ENCODE measurements at regions not wholly inside any gene's neighbourhood (a gene's known extent, or its start where the extent isn't known, plus 50 kb on each side); places are given as distances from the start of the nearest gene placed in this dataset.
"Not testable (repeated sequence)": the region's sequence is repeated elsewhere in the genome, so short reads cannot be mapped to it uniquely, and the experiment has no call there.

- no peak for DNase-seq
Observed at GRCh38 chr20:11153819-11154218, 480.0 kb upstream of the JAG1 start.

GRCh38 chr20:11155156-11155756, 481.5 kb upstream of the JAG1 start:
- DNase-seq = no peak

GRCh38 chr20:11156922-11157321, 483.1 kb upstream of the JAG1 start:
- no peak for DNase-seq

- no peak for DNase-seq
Observed at GRCh38 chr20:11158146-11158545, 484.3 kb upstream of the JAG1 start.

DNA sequence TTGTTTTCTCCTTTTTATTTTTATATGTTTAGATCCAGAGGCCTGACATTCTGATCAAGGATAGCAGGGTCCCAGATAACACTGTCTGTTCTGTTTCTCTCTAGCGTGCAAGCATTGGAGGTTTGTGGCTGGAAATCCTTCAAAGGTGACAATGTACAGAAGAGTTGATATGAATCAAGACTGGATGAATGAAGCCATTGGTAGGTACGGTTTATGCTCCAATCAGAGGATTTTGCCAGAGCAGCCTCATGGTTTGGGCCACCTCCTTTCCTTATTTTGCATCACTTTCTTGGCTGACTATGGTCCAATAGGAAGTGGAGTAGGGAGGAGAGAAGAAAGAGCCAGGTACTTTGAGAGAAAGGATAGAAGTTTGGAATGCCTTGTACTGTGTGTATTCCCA, 484.8 kb upstream of the JAG1 start:
- no peak for DNase-seq

- DNase-seq = no peak
Observed at GRCh38 chr20:11159728-11160127, 485.9 kb upstream of the JAG1 start.

DNA sequence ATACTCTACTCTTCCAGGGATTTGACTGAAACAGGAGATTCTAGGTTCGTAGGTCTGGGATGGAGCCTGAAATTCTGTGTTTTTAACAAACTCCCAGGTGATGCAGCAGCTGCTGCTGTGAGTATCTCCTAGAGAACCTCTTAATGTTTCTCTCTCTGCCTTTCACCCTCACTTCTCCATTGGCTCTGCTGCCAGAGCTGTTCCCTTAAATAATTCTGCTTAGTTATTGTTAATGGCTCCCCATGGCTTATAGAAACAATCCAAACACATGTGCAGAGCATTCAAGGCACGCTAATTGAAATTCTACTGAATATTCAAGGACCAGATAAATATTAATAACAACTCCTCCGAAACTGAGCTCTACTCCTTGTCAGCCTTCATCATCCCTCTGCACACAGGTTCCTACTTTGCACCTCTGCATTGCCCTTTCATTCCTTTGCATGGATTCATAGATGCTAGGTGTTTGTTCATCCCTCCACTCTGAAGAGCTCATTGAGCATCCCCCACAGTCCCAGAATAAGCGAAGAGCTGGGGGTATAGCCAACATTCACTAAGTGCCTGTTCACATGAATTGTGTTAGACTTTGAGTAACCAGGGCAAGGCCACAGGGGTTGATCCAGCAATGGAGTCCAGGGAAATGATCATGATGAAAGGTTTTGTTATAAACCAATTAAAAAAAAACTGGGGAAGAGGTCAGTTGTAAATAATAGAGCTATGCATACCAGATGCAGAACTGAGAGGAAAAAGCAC, 488.4 kb upstream of the JAG1 start:
- DNase-seq = no peak

DNA sequence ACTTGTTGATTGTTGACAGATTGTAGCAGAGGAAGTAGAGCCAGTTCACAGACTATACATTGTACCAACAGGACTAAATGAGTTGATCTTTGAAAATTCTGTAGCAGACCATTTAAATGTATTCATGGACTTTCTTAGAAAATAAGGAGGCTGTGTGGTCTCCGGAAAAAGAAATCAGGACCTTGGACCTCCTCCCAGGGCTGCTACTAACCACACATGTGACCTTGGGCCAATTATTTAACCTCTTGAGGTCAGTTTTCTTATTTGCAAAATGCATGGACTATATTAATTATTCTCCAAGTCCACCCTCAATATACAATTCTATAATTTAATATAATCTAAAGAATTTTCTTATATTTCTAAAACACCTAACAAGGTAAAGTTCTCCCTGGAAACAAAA, 492.0 kb upstream of the JAG1 start:
- no peak for DNase-seq

GRCh38 chr20:11166712-11167111, 492.9 kb upstream of the JAG1 start:
- DNase-seq = no peak

- DNase-seq = no peak
Observed at GRCh38 chr20:11168026-11168425, 494.2 kb upstream of the JAG1 start.

DNA sequence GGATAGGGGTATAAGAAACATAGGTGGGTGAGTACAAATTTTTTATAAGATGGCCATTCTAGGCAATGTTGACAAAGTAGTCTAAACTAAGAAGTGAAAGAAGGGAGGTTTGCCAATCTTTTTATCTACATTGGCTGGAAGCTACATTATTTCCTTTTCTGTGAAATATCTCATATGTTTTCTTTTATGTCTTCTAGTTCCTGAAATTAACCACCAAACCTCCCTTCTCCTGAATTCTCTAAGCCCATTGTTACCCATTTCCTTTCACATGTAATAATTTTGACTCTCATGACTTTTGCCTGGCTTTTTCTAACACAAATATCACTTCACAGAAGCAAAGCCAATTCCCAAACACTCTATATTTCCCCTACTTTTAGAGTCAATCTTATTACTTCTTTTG, 496.2 kb upstream of the JAG1 start:
- peak; percentile 51 for DNase-seq

GRCh38 chr20:11170565-11170964, 496.8 kb upstream of the JAG1 start:
- DNase-seq = no peak

- no peak for DNase-seq
Observed at GRCh38 chr20:11172881-11173280, 499.1 kb upstream of the JAG1 start.

GRCh38 chr20:11173916-11174315, 500.1 kb upstream of the JAG1 start:
- DNase-seq = no peak

GRCh38 chr20:11174861-11175260, 501.1 kb upstream of the JAG1 start:
- no peak for DNase-seq

GRCh38 chr20:11176431-11176830, 502.6 kb upstream of the JAG1 start:
- no peak for DNase-seq

- no peak for DNase-seq
Observed at GRCh38 chr20:11178946-11179654, 505.3 kb upstream of the JAG1 start.

DNA sequence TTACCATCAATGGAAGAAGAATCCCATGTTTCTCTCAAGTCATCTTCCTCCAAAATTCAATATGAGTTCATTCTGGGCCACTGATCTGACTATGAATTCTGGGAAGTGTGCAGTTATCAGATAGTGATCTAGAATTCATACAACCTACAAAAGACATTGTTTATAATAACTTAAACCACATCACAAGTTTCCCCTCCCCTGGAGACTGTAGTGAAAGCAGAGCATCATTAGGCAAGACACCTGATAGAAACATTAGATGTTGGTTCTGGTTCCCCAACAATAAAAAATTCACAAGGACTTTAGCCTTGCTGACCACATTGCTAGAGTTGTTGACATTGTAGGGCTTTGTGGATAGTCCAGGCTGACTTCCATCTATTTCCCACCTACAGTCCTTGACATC, 506.4 kb upstream of the JAG1 start:
- no peak for DNase-seq

- not testable (repeated sequence) for DNase-seq
Observed at GRCh38 chr20:11181129-11181528, 507.3 kb upstream of the JAG1 start.

DNA sequence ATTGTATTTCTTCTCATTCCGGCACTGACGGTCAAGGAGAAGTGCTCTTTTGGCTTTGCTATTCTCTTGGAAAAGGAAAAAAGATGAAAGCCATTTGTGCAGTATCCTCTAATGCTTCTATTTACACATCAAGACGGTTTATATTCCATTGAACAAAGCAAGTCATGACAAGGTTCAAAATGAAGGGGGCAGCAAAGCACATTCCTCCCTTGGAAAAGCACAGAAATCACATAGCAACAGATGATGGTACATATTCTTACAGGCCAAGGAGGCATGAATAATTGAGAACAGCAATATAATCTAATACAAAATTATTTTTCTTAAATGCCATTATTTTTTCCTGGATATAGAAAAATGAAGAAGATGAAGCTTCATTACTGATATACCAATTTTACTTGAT, 508.2 kb upstream of the JAG1 start:
- DNase-seq = no peak

GRCh38 chr20:11182720-11183119, 508.9 kb upstream of the JAG1 start:
- no peak for DNase-seq

DNA sequence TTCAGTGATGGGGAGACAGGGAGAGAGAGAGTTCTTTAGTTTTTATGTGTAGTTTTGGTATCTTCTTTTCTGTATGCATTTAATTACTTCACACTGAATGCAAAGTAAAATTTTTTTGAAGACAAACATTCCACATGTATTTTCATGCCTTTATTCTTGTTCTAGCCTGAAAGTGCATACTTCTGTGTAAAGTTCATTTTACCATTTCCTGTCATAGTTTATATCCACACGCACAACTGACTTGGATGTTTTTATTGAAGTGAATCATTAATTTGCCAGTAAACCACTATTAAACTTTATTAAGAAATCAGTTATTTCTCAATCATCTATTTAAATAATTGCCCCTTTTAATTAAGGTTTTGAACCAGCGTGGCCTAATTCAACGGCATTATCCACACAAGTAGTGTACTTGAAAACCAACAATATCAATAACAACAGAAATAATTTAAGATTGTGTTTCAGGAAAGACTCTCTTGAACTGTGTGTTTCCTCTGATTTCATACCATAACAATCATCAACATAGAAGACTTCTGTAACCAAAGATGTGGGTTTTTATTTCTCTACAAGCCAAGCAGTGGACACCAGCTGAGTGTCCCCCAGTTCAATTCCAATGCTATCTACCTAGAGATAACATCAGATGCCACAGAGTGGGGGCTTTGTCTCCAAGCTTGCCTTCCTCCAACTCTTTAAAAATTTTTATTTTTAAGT, 512.7 kb upstream of the JAG1 start:
- no peak for DNase-seq

DNA sequence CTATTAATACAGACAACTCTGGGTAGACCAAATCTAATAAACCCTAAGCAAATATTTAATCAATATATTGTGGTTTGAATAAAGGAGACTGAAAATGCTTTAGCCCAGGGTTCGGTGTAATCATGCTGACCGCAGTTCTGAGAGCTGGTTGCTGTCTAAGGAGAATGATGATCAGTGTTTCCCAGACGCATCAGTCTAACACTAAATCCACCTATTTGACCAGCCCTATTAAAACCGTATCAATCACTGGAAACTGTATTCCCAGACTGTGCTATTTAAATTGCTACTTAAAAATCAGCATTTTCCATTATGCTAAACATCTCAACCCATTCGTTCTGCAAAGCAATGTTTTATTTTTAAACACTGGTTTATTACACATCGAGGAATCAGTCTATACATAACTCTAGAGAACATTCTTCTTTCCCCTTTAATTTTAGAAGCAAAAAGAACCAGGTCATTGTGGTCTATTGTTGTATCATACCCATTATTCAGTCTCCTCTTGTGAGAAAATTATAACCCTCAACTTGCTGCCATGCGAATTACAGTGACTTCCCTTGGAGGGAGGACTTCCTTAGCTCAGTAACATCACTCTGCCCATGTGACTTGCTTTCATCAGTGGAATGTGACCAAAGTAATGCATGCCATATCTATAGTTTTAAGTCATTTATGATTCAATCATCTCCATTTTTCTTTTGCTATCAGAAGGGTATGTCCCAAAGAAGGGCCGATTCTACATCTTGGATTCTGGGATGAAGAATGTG, 515.2 kb upstream of the JAG1 start:
- DNase-seq = no peak

All from KG1 (cell line).